Activated B cell treated with CpG ODN at 0.5 μM for 24 hours (primary cell): ENCODE measurements at regions not wholly inside any gene's neighbourhood (a gene's known extent, or its start where the extent isn't known, plus 50 kb on each side); places are given as distances from the start of the nearest gene placed in this dataset.

ENCODE experiments used
- ATAC-seq: fragments of 200-7000 bp; cut with Tn5 transposase; one replicate; pipeline ENCODE4 v1.10.0; 2021; ENCODE audit warnings: low read depth, mild to moderate bottlenecking, moderate library complexity
- CTCF ChIA-PET: fragments of 350-600 bp; sonication (Branson Sonifier 250); formaldehyde crosslinking; loops from one replicate; lab custom pipeline; 2021; ENCODE audit warnings: antibody characterized with exemption; lab: Charles Lee
- POLR2A ChIA-PET: fragments of 350-600 bp; sonication (Branson Sonifier 250); formaldehyde crosslinking; loops from one replicate; lab custom pipeline; 2021; ENCODE audit warnings: antibody characterized with exemption; lab: Charles Lee
- DNase-seq: peaks from one replicate; pipeline ENCODE4 v3.0.0; 2022
- H3K27ac Mint-ChIP-seq: one replicate; pipeline ENCODE4 v1.8.0; 2020; ENCODE audit warnings: mixed read lengths
- H3K27me3 Mint-ChIP-seq: one replicate; pipeline ENCODE4 v1.8.0; 2021; ENCODE audit warnings: mixed read lengths
- H3K36me3 Mint-ChIP-seq: one replicate; pipeline ENCODE4 v1.8.0; 2021; ENCODE audit warnings: low read depth, mixed read lengths
- H3K4me1 Mint-ChIP-seq: one replicate; pipeline ENCODE4 v1.8.0; 2021; ENCODE audit warnings: mixed read lengths
- H3K4me3 Mint-ChIP-seq: one replicate; pipeline ENCODE4 v1.8.0; 2020; ENCODE audit warnings: mild to moderate bottlenecking, mixed read lengths
- H3K9me3 Mint-ChIP-seq: one replicate; pipeline ENCODE4 v1.8.0; 2020; ENCODE audit warnings: mixed read lengths
- intact Hi-C: fragments of 100-400 bp; cut with micrococcal nuclease; formaldehyde crosslinking; loops from one replicate; pipeline ENCODE4 v1.15.1; 2024
- TF ChIP-seq, protein P1 (sequence below): fragments of 200-600 bp; IDR thresholded peaks from one replicate; pipeline ENCODE4 v1.8.0; 2022; ENCODE audit warnings: antibody characterized with exemption, mild to moderate bottlenecking

DNA sequence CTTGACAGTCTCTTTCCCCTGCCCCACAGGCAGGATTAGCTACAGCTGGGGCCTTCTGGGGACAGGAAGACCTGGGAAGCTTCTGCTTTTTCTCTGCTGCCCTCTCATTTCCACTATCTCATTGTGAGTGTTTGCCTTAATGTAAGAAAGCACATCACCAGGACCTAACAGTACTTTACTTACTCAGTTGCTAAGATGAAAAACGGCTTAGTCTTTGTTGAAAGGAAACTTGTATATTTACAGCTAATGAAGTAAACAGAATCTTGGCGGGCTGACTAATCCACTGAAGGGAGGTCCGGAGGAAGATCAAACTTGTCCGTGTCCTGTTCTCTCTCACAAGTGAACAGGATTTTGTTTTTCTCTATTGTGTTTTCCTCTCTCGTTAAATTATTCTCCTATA lies 128.6 kb downstream of the SOD2 start:
- POLR2A ChIA-PET: no interaction called here
- intact Hi-C loops: no loop called here

GRCh38 chr6:159557031-159557430 lies 136.0 kb downstream of the SOD2 start:
- ChIA-PET CTCF (no interaction called here), POLR2A (no interaction called here)
- no peaks in the 10 kb centered on the region for H3K36me3 Mint-ChIP-seq
- H3K9me3 Mint-ChIP-seq: no peaks in the 10 kb centered on the region
- no peaks in the 10 kb centered on the region for H3K4me1 Mint-ChIP-seq
- peaks cover 13% of the 10 kb centered on the region for H3K27me3 Mint-ChIP-seq
- ATAC-seq (no peak), DNase-seq (no peak)
- TF ChIP-seq, protein P1, sequence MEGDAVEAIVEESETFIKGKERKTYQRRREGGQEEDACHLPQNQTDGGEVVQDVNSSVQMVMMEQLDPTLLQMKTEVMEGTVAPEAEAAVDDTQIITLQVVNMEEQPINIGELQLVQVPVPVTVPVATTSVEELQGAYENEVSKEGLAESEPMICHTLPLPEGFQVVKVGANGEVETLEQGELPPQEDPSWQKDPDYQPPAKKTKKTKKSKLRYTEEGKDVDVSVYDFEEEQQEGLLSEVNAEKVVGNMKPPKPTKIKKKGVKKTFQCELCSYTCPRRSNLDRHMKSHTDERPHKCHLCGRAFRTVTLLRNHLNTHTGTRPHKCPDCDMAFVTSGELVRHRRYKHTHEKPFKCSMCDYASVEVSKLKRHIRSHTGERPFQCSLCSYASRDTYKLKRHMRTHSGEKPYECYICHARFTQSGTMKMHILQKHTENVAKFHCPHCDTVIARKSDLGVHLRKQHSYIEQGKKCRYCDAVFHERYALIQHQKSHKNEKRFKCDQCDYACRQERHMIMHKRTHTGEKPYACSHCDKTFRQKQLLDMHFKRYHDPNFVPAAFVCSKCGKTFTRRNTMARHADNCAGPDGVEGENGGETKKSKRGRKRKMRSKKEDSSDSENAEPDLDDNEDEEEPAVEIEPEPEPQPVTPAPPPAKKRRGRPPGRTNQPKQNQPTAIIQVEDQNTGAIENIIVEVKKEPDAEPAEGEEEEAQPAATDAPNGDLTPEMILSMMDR: no peak
- H3K27ac Mint-ChIP-seq: no peak overlapping the region
- H3K4me3 Mint-ChIP-seq: no peak overlapping the region
- intact Hi-C loops: no loop called here

More for the DNA sequence above, 128.6 kb downstream of the SOD2 start:
- H3K4me3 Mint-ChIP-seq: no peak overlapping the region
- DNase-seq (no peak), ATAC-seq (no peak)
- CTCF ChIA-PET: no interaction called here
- TF ChIP-seq, protein P1: no peak
- H3K4me1 Mint-ChIP-seq: no peaks in the 10 kb centered on the region
- H3K27ac Mint-ChIP-seq: no peak overlapping the region
- H3K27me3 Mint-ChIP-seq: peaks cover 5% of the 10 kb centered on the region
- peaks cover 2% of the 10 kb centered on the region for H3K9me3 Mint-ChIP-seq
- H3K36me3 Mint-ChIP-seq: no peaks in the 10 kb centered on the region

- CTCF ChIA-PET: no interaction called here
- intact Hi-C loops: no loop called here
- ATAC-seq (no peak), DNase-seq (no peak)
- Mint-ChIP-seq H3K4me3 (no peak overlapping the region), H3K36me3 (no peaks in the 10 kb centered on the region), H3K4me1 (no peaks in the 10 kb centered on the region), H3K27ac (no peak overlapping the region), H3K9me3 (no peaks in the 10 kb centered on the region), H3K27me3 (peaks cover 15% of the 10 kb centered on the region)
- TF ChIP-seq, protein P1: no peak
- POLR2A ChIA-PET: no interaction called here
Measured at GRCh38 chr6:159555082-159555875, 137.8 kb downstream of the SOD2 start.

GRCh38 chr6:159541296-159541695 lies 151.7 kb downstream of the SOD2 start:
- H3K36me3 Mint-ChIP-seq: no peaks in the 10 kb centered on the region
- ChIA-PET CTCF (no interaction called here), POLR2A (no interaction called here)
- intact Hi-C loops: no loop called here
- no peaks in the 10 kb centered on the region for H3K9me3 Mint-ChIP-seq
- TF ChIP-seq, protein P1: no peak
- H3K27me3 Mint-ChIP-seq: peaks cover 2% of the 10 kb centered on the region
- no peak overlapping the region for H3K27ac Mint-ChIP-seq
- ATAC-seq (no peak), DNase-seq (no peak)
- H3K4me3 Mint-ChIP-seq: no peak overlapping the region
- H3K4me1 Mint-ChIP-seq: no peaks in the 10 kb centered on the region

DNA sequence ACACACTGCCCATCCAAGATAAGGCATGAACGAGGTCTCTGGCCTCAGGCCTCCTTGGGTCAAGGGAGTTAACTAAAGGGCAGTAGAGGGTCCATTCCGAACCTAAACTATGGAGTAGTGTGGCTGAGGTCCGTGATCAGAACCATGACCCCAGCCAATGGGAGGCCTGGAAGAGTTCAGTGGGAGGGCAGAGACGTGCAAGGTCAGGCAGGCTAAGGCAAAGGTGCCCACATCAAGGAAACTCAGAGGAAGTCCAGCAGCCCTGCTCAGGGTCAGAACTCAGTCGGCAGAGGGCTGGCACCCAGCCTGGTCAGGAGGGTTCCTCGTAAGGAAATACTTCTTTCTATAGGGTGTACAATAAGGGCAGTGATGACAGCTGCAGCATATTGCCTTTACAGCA lies 152.2 kb downstream of the SOD2 start:
- TF ChIP-seq, protein P1: no peak
- Mint-ChIP-seq H3K9me3 (no peaks in the 10 kb centered on the region), H3K4me3 (no peak overlapping the region), H3K27ac (no peak overlapping the region), H3K4me1 (no peaks in the 10 kb centered on the region), H3K27me3 (peaks cover 2% of the 10 kb centered on the region), H3K36me3 (no peaks in the 10 kb centered on the region)
- intact Hi-C loops: no loop called here
- no peak for DNase-seq
- ChIA-PET POLR2A (no interaction called here), CTCF (no interaction called here)
- no peak for ATAC-seq
